SIG-M5 (cell line): ENCODE measurements at regions not wholly inside any gene's neighbourhood (a gene's known extent, or its start where the extent isn't known, plus 50 kb on each side); places are given as distances from the start of the nearest gene placed in this dataset.
"Not testable (repeated sequence)": the region's sequence is repeated elsewhere in the genome, so short reads cannot be mapped to it uniquely, and the experiment has no call there.

ENCODE experiments used
- DNase-seq: peaks from one replicate; lab custom pipeline; 2025; lab: John Stamatoyannopoulos, UW

GRCh38 chr14:84298663-84299195 is 1231.2 kb upstream of the FLRT2 start:
- no peak for DNase-seq

GRCh38 chr14:84303140-84303539 is 1226.8 kb upstream of the FLRT2 start:
- DNase-seq: no peak

- no peak for DNase-seq
These were observed 1217.4 kb upstream of the FLRT2 start for GRCh38 chr14:84312551-84312950.

GRCh38 chr14:84323450-84323849 is 1206.5 kb upstream of the FLRT2 start:
- no peak for DNase-seq

- DNase-seq: no peak
These were observed 1206.0 kb upstream of the FLRT2 start for GRCh38 chr14:84323978-84324377.

GRCh38 chr14:84336433-84336832 is 1193.5 kb upstream of the FLRT2 start:
- DNase-seq: no peak

- no peak for DNase-seq
These were observed 1189.0 kb upstream of the FLRT2 start for GRCh38 chr14:84340938-84341337.

- not testable (repeated sequence) for DNase-seq
These were observed 1188.1 kb upstream of the FLRT2 start for GRCh38 chr14:84341867-84342266.

- DNase-seq: no peak
These were observed 1186.3 kb upstream of the FLRT2 start for GRCh38 chr14:84343656-84344055.

GRCh38 chr14:84351646-84352045 is 1178.3 kb upstream of the FLRT2 start:
- DNase-seq: no peak

- no peak for DNase-seq
These were observed 1168.5 kb upstream of the FLRT2 start for GRCh38 chr14:84361476-84361875.

- DNase-seq: no peak
These were observed 1154.7 kb upstream of the FLRT2 start for GRCh38 chr14:84375235-84375634.

GRCh38 chr14:84390010-84390409 is 1139.9 kb upstream of the FLRT2 start:
- DNase-seq: no peak

GRCh38 chr14:84397631-84398030 is 1132.3 kb upstream of the FLRT2 start:
- no peak for DNase-seq

- no peak for DNase-seq
These were observed 1130.5 kb upstream of the FLRT2 start for GRCh38 chr14:84399296-84399910.

- no peak for DNase-seq
These were observed 1128.3 kb upstream of the FLRT2 start for GRCh38 chr14:84401631-84402030.

GRCh38 chr14:84403585-84403984 is 1126.4 kb upstream of the FLRT2 start:
- no peak for DNase-seq

GRCh38 chr14:84404246-84404645 is 1125.7 kb upstream of the FLRT2 start:
- no peak for DNase-seq

- DNase-seq: no peak
These were observed 1120.5 kb upstream of the FLRT2 start for GRCh38 chr14:84409435-84409834.

- DNase-seq: no peak
These were observed 1119.6 kb upstream of the FLRT2 start for GRCh38 chr14:84410344-84410743.

GRCh38 chr14:84420221-84420620 is 1109.7 kb upstream of the FLRT2 start:
- DNase-seq: no peak

- DNase-seq: no peak
These were observed 1108.3 kb upstream of the FLRT2 start for GRCh38 chr14:84421621-84422020.

- no peak for DNase-seq
These were observed 1104.0 kb upstream of the FLRT2 start for GRCh38 chr14:84425968-84426367.

GRCh38 chr14:84432676-84433075 is 1097.3 kb upstream of the FLRT2 start:
- DNase-seq: no peak
